ENCODE measurements at regions not wholly inside any gene's neighbourhood (a gene's known extent, or its start where the extent isn't known, plus 50 kb on each side); places are given as distances from the start of the nearest gene placed in this dataset.

- no peak for TF ChIP-seq ATF2 (CRISPR knock-in tag; IDR thresholded peaks at IDR 0.05; ENCODE audit: borderline replicate concordance, low read depth)
- TF ChIP-seq STAT6 (CRISPR knock-in tag; conservative IDR thresholded peaks at IDR 0.05; ENCODE audit: low read depth) = no peak
- no peak for TF ChIP-seq ZNF232 (CRISPR knock-in tag; IDR thresholded peaks at IDR 0.05)
- TF ChIP-seq ARID4B (CRISPR knock-in tag; IDR thresholded peaks at IDR 0.05; ENCODE audit: borderline replicate concordance) = no peak
- TF ChIP-seq GRHL2 (CRISPR knock-in tag; IDR thresholded peaks at IDR 0.05; ENCODE audit: insufficient replicate concordance, severe bottlenecking) = no peak
- TF ChIP-seq GABPB1 (CRISPR knock-in tag; IDR thresholded peaks at IDR 0.05) = no peak
- no peak for TF ChIP-seq ZNF281 (CRISPR knock-in tag; IDR thresholded peaks at IDR 0.05)
- no peak for TF ChIP-seq FOXJ3 (CRISPR knock-in tag; IDR thresholded peaks at IDR 0.05; ENCODE audit: borderline replicate concordance)
- no peak for TF ChIP-seq FOXK1 (CRISPR knock-in tag; IDR thresholded peaks at IDR 0.05)
- no peak for TF ChIP-seq TCF7 (CRISPR knock-in tag; IDR thresholded peaks at IDR 0.05; ENCODE audit: low read depth)
These were observed 544.2 kb downstream of the FOXG1 start (continued) for GRCh38 chr14:29310757-29311156.

- H3K27me3 Mint-ChIP-seq (ENCODE audit: low read depth) = no peaks in the 10 kb centered on the region
- H3K27ac Mint-ChIP-seq = no peak overlapping the region
- H3K9me3 Mint-ChIP-seq = peaks cover 4% of the 10 kb centered on the region
- POLR2A ChIA-PET = no interaction called here
- H3K36me3 Mint-ChIP-seq = no peaks in the 10 kb centered on the region
- no peaks in the 10 kb centered on the region for H3K4me1 Mint-ChIP-seq
- ATAC-seq (no peak), DNase-seq (ENCODE audit: low spot score) (no peak)
- CTCF ChIA-PET = no interaction called here
- no peak overlapping the region for H3K4me3 Mint-ChIP-seq
- TF ChIP-seq OVOL2 (CRISPR knock-in tag; IDR thresholded peaks at IDR 0.05; ENCODE audit: borderline replicate concordance) = no peak
- no peak for TF ChIP-seq RELA (CRISPR knock-in tag; IDR thresholded peaks at IDR 0.05; ENCODE audit: borderline replicate concordance)
- TF ChIP-seq TCF7 (CRISPR knock-in tag; IDR thresholded peaks at IDR 0.05; ENCODE audit: low read depth) = no peak
- TF ChIP-seq ZNF512 (CRISPR knock-in tag; IDR thresholded peaks at IDR 0.05; ENCODE audit: borderline replicate concordance) = no peak
- no peak for TF ChIP-seq ATF2 (CRISPR knock-in tag; IDR thresholded peaks at IDR 0.05; ENCODE audit: borderline replicate concordance, low read depth)
- no peak for TF ChIP-seq MLX (CRISPR knock-in tag; IDR thresholded peaks at IDR 0.05)
- no peak for TF ChIP-seq AR (CRISPR knock-in tag; IDR thresholded peaks at IDR 0.05)
These were observed 545.4 kb downstream of the FOXG1 start for GRCh38 chr14:29311983-29312382.

Measured in WTC11 (cell line).